Activated CD8-positive, alpha-beta T cell treated with anti-CD3 and anti-CD28 coated beads, Interleukin-2, amount 10 ng/mL, durations not matched to agents 7 days and 5 days (primary cell): ENCODE measurements at regions not wholly inside any gene's neighbourhood (a gene's known extent, or its start where the extent isn't known, plus 50 kb on each side); places are given as distances from the start of the nearest gene placed in this dataset.

Experiments
- ATAC-seq: fragments of 150-1000 bp; cut with Tn5 transposase; one replicate; pipeline ENCODE4 v1.10.0; 2021; ENCODE audit warnings: moderate library complexity
- CTCF ChIA-PET: fragments of 350-600 bp; sonication (Branson Sonifier 250); formaldehyde crosslinking; loops from one replicate; lab custom pipeline; 2021; ENCODE audit warnings: antibody characterized with exemption; lab: Charles Lee
- POLR2A ChIA-PET: fragments of 350-600 bp; sonication (Branson Sonifier 250); formaldehyde crosslinking; loops from one replicate; lab custom pipeline; 2021; ENCODE audit warnings: antibody characterized with exemption; lab: Charles Lee
- DNase-seq: peaks from one replicate; pipeline ENCODE4 v3.0.0-alpha.2; 2020
- H3K27ac Mint-ChIP-seq: one replicate; pipeline ENCODE4 v1.8.0; 2021; ENCODE audit warnings: mild to moderate bottlenecking, mixed read lengths
- H3K27me3 Mint-ChIP-seq: one replicate; pipeline ENCODE4 v1.8.0; 2021; ENCODE audit warnings: low read depth, mixed read lengths
- H3K36me3 Mint-ChIP-seq: one replicate; pipeline ENCODE4 v1.8.0; 2021; ENCODE audit warnings: low read depth, mixed read lengths
- H3K4me1 Mint-ChIP-seq: one replicate; pipeline ENCODE4 v1.8.0; 2021; ENCODE audit warnings: low read depth, mixed read lengths
- H3K4me3 Mint-ChIP-seq: one replicate; pipeline ENCODE4 v1.8.0; 2021; ENCODE audit warnings: mild to moderate bottlenecking, mixed read lengths
- H3K9me3 Mint-ChIP-seq: one replicate; pipeline ENCODE4 v1.8.0; 2022; ENCODE audit warnings: mixed read lengths; ENCODE audit not compliant: insufficient read depth

- ChIA-PET POLR2A (no interaction called here), CTCF (no interaction called here)
- no peaks in the 10 kb centered on the region for H3K27me3 Mint-ChIP-seq
- no peaks in the 10 kb centered on the region for H3K9me3 Mint-ChIP-seq
- H3K27ac Mint-ChIP-seq = no peak overlapping the region
- no peaks in the 10 kb centered on the region for H3K4me1 Mint-ChIP-seq
- DNase-seq (no peak), ATAC-seq (no peak)
- no peaks in the 10 kb centered on the region for H3K36me3 Mint-ChIP-seq
- no peak overlapping the region for H3K4me3 Mint-ChIP-seq
These were observed 431.0 kb upstream of the ADGRL4 start for GRCh38 chr1:79437540-79437939.

- no peaks in the 10 kb centered on the region for H3K9me3 Mint-ChIP-seq
- no peak overlapping the region for H3K4me3 Mint-ChIP-seq
- CTCF ChIA-PET = no interaction called here
- ATAC-seq (no peak), DNase-seq (no peak)
- no peak overlapping the region for H3K27ac Mint-ChIP-seq
- no peaks in the 10 kb centered on the region for H3K4me1 Mint-ChIP-seq
- no peaks in the 10 kb centered on the region for H3K36me3 Mint-ChIP-seq
- H3K27me3 Mint-ChIP-seq = no peaks in the 10 kb centered on the region
- POLR2A ChIA-PET = no interaction called here
These were observed 424.8 kb upstream of the ADGRL4 start for GRCh38 chr1:79431340-79431739.

GRCh38 chr1:79430437-79430836 is 423.9 kb upstream of the ADGRL4 start:
- H3K4me1 Mint-ChIP-seq = no peaks in the 10 kb centered on the region
- CTCF ChIA-PET = no interaction called here

DNA sequence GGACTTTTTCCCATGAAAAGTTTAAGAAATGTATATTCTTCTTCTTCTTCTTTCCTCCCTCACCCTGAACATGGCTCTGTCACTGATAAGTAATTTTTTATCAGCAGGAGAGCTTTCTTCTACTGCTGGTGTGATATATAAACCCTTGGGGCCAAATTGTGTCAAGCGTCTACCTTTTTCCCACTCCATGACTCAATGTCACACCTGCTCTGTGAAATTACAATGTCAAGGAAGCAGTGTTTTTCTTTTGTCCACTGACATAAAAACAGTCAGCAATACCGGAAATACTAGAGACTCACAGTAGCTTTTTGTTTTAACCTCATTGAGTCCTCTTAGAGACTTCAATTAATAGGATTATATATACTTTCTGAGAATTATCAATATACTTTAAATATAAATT is 416.2 kb upstream of the ADGRL4 start:
- no peaks in the 10 kb centered on the region for H3K9me3 Mint-ChIP-seq
- no peaks in the 10 kb centered on the region for H3K27me3 Mint-ChIP-seq
- ChIA-PET POLR2A (no interaction called here), CTCF (no interaction called here)
- no peaks in the 10 kb centered on the region for H3K4me1 Mint-ChIP-seq
- DNase-seq (no peak), ATAC-seq (no peak)
- no peaks in the 10 kb centered on the region for H3K36me3 Mint-ChIP-seq
- no peak overlapping the region for H3K4me3 Mint-ChIP-seq
- no peak overlapping the region for H3K27ac Mint-ChIP-seq

More at GRCh38 chr1:79430437-79430836, 423.9 kb upstream of the ADGRL4 start:
- H3K36me3 Mint-ChIP-seq = no peaks in the 10 kb centered on the region
- DNase-seq = no peak
- H3K27me3 Mint-ChIP-seq = no peaks in the 10 kb centered on the region
- H3K4me3 Mint-ChIP-seq = no peak overlapping the region
- no peak overlapping the region for H3K27ac Mint-ChIP-seq
- no peaks in the 10 kb centered on the region for H3K9me3 Mint-ChIP-seq
- ATAC-seq = no peak
- POLR2A ChIA-PET = no interaction called here

DNA sequence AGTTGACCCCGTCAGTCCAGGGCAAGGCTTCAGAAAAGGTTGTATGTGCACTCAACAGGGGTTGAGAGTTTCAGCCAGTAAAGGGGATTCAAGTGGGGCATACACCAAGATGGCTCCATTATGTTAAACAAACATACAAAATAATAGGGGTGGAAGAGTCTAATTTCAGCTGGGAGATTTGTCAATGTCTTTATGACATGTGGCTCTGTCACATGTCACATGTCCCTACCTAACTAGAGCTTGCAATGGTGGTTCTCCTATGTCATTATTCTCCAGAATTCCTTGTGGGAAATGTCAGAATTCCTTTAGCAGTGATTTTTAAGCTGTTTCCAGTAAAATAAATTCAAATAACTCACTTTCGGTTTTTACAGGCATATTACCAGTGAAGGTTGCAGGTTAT is 392.0 kb upstream of the ADGRL4 start:
- CTCF ChIA-PET = no interaction called here
- POLR2A ChIA-PET = no interaction called here
- no peaks in the 10 kb centered on the region for H3K27me3 Mint-ChIP-seq
- no peak overlapping the region for H3K27ac Mint-ChIP-seq
- H3K4me3 Mint-ChIP-seq = no peak overlapping the region
- no peaks in the 10 kb centered on the region for H3K9me3 Mint-ChIP-seq
- no peaks in the 10 kb centered on the region for H3K4me1 Mint-ChIP-seq
- ATAC-seq (no peak), DNase-seq (no peak)
- no peaks in the 10 kb centered on the region for H3K36me3 Mint-ChIP-seq

DNA sequence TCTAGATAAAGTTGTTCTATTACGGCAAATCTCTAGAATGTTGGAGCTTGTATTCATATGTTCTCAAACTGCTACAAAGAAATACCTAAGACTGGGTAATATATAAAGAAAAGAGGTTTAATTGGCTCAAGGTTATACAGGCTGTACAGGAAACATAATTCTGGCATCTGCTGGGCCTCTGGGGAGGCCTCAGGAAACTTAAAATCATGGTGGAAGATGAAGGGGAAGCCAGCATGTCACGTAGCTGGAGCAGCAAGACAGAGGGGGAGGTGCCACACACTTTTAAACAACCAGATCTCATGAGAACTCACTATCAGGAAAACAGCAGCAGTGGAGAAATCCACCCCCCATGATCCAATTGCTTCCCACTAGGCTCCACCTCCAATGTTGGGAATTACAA is 390.4 kb upstream of the ADGRL4 start:
- CTCF ChIA-PET = no interaction called here
- POLR2A ChIA-PET = no interaction called here

GRCh38 chr1:79388694-79389361 is 382.3 kb upstream of the ADGRL4 start:
- POLR2A ChIA-PET = no interaction called here
- CTCF ChIA-PET = no interaction called here
- ATAC-seq = no peak

More for the DNA sequence above, 390.4 kb upstream of the ADGRL4 start:
- Mint-ChIP-seq H3K36me3 (no peaks in the 10 kb centered on the region), H3K27me3 (no peaks in the 10 kb centered on the region), H3K9me3 (no peaks in the 10 kb centered on the region), H3K27ac (no peak overlapping the region), H3K4me3 (no peak overlapping the region), H3K4me1 (no peaks in the 10 kb centered on the region)
- no peak for DNase-seq
- ATAC-seq = no peak

GRCh38 chr1:79386730-79387129 is 380.2 kb upstream of the ADGRL4 start:
- Mint-ChIP-seq H3K4me3 (no peak overlapping the region), H3K4me1 (no peaks in the 10 kb centered on the region), H3K27ac (no peak overlapping the region), H3K36me3 (no peaks in the 10 kb centered on the region), H3K27me3 (no peaks in the 10 kb centered on the region), H3K9me3 (peaks cover 2% of the 10 kb centered on the region)
- DNase-seq = no peak
- ChIA-PET CTCF (no interaction called here), POLR2A (no interaction called here)
- no peak for ATAC-seq

More at GRCh38 chr1:79388694-79389361, 382.3 kb upstream of the ADGRL4 start:
- H3K4me3 Mint-ChIP-seq = no peak overlapping the region
- no peak for DNase-seq
- no peaks in the 10 kb centered on the region for H3K36me3 Mint-ChIP-seq
- H3K27ac Mint-ChIP-seq = no peak overlapping the region
- no peaks in the 10 kb centered on the region for H3K4me1 Mint-ChIP-seq
- H3K9me3 Mint-ChIP-seq = peaks cover 2% of the 10 kb centered on the region
- H3K27me3 Mint-ChIP-seq = no peaks in the 10 kb centered on the region

DNA sequence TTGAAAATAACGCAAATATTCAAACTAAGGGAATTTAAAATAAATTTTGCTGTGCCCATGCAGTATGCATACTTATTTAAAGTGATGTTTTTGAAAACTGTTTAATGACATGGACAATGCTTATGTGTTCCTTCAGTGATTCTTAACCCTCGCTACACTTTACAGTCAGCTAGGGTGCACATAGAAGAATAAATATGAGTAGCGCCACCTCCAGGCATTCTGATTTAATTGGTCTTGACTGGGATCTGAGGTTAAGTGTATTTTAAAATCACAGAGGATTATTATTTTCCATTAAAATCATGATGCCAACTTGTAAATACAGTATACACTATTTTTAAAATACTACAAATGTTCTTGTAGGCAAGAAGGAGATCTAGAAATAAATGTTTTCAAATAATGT is 373.5 kb upstream of the ADGRL4 start:
- POLR2A ChIA-PET = no interaction called here
- CTCF ChIA-PET = no interaction called here
- DNase-seq (no peak), ATAC-seq (no peak)
- Mint-ChIP-seq H3K27me3 (no peaks in the 10 kb centered on the region), H3K27ac (no peak overlapping the region), H3K4me1 (no peaks in the 10 kb centered on the region), H3K9me3 (no peaks in the 10 kb centered on the region), H3K4me3 (no peak overlapping the region), H3K36me3 (no peaks in the 10 kb centered on the region)

DNA sequence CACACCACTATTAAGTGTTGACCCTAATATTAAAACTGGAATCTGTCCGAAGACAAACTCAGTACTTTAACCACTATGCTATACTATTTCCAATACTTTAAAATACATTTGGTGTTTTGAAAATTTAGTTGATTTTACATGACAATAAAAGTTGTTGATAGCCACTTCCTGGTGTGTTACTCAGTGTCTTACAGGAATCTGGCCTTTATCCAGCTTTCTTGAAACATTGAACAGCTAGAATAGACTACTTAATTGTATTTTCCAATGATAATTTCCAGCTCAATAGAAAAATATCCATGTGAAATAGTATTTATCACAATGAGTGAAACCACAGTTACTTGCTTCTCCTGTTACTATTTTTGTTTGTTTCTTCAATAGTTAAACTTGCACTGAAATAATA is 369.6 kb upstream of the ADGRL4 start:
- no peaks in the 10 kb centered on the region for H3K4me1 Mint-ChIP-seq
- ChIA-PET POLR2A (no interaction called here), CTCF (no interaction called here)
- no peak for DNase-seq
- no peak overlapping the region for H3K27ac Mint-ChIP-seq
- no peak for ATAC-seq
- H3K27me3 Mint-ChIP-seq = no peaks in the 10 kb centered on the region
- no peaks in the 10 kb centered on the region for H3K9me3 Mint-ChIP-seq
- no peaks in the 10 kb centered on the region for H3K36me3 Mint-ChIP-seq
- no peak overlapping the region for H3K4me3 Mint-ChIP-seq

- POLR2A ChIA-PET = no interaction called here
- no peak for DNase-seq
- no peak for ATAC-seq
- no peaks in the 10 kb centered on the region for H3K27me3 Mint-ChIP-seq
- H3K36me3 Mint-ChIP-seq = no peaks in the 10 kb centered on the region
- no peak overlapping the region for H3K27ac Mint-ChIP-seq
- H3K4me1 Mint-ChIP-seq = no peaks in the 10 kb centered on the region
- H3K9me3 Mint-ChIP-seq = no peaks in the 10 kb centered on the region
- H3K4me3 Mint-ChIP-seq = no peak overlapping the region
- CTCF ChIA-PET = no interaction called here
These were observed 368.8 kb upstream of the ADGRL4 start for GRCh38 chr1:79375352-79375751.

DNA sequence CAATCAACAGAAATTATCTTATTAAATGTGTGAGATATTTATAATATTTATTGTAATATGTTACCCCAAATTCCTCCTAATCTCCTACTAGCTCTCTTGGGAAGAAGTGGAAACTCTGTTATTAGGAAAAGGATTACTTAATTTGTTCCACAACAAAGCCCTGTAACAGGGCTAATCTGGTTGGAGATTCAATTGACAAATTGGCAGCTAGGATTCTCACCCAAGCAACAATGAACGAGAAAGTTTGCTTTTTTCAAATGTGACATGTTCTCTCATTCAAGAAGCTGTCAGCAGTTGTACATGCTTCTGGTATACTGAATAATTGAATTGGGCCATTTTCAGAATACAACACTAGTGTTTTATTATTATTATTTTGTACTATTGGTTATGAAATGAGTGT is 367.9 kb upstream of the ADGRL4 start:
- H3K9me3 Mint-ChIP-seq = peaks cover 5% of the 10 kb centered on the region
- ChIA-PET POLR2A (no interaction called here), CTCF (no interaction called here)
- ATAC-seq (no peak), DNase-seq (no peak)
- no peak overlapping the region for H3K4me3 Mint-ChIP-seq
- H3K36me3 Mint-ChIP-seq = no peaks in the 10 kb centered on the region
- H3K4me1 Mint-ChIP-seq = no peaks in the 10 kb centered on the region
- no peak overlapping the region for H3K27ac Mint-ChIP-seq
- no peaks in the 10 kb centered on the region for H3K27me3 Mint-ChIP-seq
